ENCODE measurements at regions not wholly inside any gene's neighbourhood (a gene's known extent, or its start where the extent isn't known, plus 50 kb on each side); places are given as distances from the start of the nearest gene placed in this dataset.

DNA sequence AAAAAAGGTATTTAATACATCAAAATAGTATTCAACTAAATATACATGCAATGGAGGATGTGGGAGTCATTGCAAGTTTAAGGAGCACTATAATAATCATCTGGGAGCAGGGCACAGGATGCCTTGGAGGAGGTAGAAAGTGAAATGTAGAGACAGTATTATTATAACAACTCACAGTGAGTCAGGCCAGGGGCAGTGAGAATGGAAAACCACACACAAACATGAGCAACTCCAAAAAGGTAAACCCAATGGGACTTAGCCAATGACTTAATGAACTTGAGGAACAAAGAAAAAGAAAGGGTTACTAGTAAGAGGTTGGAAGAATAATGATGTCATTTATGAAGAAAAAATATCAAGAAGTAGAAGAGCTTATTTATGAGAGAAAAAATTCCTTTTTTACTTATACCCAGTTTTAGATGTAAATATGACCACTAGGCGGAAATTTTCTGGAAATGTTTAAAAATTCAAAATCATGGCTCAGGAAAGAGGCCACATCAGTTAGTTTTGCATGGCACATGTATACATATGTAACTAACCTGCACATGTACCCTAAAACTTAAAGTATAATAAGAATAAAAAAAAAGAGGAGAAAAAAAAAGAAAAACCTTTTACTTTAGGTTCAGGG, 389.3 kb downstream of the SUCLA2 start:
- no peak for DNase-seq (ENCODE audit: low spot score)

DNA sequence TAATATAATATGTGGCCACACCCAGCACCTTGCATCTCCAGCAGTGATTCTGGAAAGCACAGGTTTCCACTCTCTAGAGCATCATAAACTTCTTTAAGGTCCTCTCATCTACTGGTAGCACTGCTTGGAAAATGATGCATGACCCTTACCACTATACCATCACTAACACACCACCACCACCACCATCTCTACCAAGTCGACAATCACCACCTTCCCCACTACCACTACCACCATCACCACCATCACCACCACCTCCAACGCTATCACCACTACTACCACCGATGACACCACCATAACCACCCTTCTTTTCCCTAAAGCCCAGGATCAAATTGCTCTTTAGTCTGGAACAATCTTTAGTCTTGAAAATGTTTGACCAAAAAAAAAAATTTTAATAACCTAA, 390.4 kb downstream of the SUCLA2 start:
- DNase-seq (ENCODE audit: low spot score), result no peak

DNA sequence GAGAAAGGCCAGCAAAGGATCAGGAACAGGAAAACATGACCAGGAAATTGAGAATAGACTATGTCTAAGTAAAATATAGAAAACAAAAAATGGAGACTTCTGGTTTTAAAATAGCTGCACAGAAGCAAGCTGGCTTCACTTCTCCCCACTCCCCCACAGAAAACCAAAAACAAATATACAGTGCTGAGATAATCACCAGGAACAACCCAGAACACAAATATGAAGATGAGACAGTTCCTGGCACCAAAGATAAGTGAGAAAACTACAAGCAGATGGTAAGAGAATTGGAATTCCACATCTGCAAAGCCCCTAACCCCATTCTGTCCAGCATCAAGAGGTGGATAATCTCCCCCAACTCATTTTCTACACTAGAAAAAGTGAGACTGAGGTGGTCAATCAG, 397.7 kb downstream of the SUCLA2 start:
- peak; percentile 23 for DNase-seq (ENCODE audit: low spot score)

DNA sequence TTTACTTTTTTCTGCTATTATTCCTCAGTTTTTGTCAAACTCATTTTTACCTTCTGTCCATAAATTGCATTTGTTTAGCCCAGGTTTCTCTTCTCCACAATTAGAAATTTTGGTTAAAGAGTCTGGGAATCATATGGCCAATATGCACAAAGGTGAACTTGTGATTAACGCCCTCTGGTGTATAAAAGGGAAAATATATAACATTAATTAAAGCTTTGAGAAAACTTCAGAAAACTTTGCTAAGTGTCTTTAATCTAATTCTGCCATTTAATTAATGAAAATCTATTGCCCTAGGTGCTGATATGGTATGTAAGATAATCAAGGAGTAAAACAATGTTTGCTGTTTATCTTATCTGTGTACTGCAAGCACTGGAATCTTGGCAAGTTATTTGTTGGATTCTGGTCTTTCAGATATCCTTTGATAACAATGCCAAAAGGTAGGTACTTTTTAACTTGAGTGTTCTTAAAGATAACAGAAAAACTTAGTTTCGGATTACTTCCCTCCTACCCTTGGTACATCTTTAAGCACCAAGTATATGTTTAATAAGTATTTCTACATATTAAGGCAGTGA, 402.6 kb downstream of the SUCLA2 start:
- peak; percentile 17 for DNase-seq (ENCODE audit: low spot score)

DNA sequence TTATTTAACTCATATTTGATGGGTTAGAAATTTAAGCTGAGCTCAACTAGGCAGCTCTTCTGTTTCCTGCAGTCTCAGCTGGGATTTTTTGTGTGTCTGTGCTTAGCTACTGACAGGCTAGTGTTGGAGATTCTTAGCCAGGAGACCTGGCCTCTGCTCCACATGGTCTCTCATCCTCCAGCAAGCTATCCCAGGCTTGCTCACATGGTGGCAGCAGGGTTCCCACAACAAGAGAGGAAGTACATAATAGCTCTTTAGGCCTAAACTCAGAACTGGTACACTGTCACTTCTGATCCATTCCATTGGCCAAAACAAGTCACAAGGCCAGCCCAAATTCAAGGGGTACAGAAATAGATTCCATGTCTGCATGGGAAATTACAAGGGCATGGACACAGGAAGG, 406.2 kb downstream of the SUCLA2 start:
- no peak for DNase-seq (ENCODE audit: low spot score)

DNA sequence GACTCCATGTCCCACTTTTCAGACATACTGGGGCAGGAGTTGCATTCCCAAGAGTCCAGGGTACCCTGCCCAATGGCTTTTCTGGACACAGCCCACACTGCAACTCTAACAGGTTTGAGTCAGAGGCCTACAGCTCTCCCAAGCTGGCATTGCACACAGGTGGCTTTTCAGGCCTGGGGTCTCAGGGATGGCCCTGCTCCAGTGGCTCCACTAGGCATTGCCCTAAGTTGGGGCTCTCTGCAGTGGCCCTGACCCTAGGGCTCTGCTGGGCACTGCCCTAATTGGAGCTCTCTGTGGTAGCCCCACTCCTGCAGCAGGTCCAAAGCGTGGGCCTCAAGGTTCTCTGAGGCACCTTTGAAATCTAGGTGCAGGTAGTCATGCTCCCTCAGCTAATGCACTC, 408.8 kb downstream of the SUCLA2 start:
- no peak for DNase-seq (ENCODE audit: low spot score)

DNA sequence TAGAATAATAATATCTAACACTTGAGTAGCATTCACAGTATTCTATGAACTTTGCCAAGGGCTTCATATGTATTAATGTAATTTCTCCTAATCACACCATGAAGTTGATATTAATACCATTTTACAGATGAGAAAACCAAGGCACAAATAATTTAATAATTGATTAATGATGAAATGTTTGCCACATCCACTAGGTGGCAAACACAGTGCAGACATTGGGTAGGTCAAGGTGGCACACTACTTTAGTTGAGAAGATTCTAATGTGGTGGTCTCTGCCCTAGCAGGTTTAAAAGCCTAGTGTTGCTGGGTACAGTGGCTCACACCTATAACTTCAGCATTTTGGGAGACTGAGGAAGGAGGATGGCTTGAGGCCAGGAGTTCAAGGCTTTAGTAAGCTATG, 412.4 kb downstream of the SUCLA2 start:
- DNase-seq (ENCODE audit: low spot score), result no peak

DNA sequence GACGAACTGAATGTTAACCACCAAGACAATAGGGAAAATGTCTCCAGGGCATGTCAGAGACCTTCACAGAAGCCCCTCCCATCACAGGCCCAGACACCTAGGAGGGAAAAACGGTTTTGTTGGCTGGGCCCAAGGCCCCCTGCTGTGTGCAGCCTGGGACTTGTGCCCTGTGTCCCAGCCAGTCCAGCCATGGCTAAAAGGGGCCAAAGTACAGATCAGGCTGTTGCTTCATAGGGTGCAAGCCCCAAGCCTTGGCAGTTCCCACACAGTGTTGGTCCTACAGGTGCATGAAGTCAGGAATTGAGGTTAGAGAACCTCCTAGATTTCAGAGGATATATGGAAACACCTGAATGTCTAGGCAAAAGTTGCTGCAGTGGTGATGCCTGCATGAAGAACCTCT, 428.7 kb downstream of the SUCLA2 start:
- DNase-seq (ENCODE audit: low spot score), result no peak

DNA sequence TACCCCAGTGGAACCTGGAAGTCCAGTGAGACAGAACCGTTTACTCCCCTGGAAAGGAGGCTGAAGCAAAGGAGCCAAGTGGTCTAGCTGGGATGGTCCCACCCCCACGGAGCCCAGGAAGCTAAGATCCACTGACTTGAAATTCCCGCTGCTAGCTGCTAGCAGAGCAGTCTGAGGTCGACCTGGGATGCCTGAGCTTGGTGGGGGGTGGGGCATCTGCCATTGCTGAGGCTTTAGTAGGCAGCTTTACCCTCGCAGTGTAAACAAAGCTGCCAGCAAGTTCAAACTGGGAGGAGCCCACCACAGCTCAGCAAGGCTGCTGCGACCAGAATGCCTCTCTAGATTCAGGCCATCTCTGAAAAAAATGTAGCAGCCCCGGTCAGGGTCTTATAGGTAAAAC, 437.0 kb downstream of the SUCLA2 start:
- DNase-seq (ENCODE audit: low spot score), result no peak

DNA sequence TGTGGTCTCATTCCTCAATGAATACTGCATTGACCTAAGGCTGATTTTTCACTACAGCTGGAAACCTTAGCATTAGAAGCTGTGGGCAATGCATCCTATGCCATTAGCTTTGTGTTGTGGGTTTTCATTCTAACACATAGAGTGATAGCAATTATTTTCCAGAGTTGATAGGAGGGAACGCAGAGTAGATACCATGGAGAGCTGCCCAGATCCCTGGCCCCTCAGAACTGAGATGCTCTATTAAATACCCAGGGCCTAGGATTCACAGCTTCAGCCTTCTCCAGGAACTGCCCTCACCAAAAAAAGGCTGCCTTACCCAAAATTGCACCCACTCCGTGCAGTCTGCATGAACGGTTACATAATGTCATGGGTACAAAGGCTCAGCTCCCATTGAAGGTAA, 444.4 kb downstream of the SUCLA2 start:
- no peak for DNase-seq (ENCODE audit: low spot score)

DNA sequence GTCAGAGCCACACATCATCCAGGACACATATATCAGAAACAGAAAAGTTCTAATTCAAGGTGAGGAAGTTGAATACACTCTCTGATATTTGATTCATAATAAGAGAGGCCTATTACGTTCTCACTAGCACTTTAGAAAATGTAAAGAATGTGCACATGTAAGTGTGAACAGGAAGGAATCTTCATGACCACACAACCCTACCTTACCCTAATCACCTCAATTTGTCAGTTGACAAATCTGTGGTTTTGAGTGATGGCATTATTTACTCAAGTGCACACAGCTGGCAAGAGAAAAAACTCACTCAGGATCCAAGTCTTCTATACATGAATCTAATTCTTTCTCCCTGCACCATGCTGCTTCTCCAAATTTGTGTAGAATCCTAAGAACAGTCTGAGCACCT, 445.8 kb downstream of the SUCLA2 start:
- DNase-seq (ENCODE audit: low spot score), result no peak

DNA sequence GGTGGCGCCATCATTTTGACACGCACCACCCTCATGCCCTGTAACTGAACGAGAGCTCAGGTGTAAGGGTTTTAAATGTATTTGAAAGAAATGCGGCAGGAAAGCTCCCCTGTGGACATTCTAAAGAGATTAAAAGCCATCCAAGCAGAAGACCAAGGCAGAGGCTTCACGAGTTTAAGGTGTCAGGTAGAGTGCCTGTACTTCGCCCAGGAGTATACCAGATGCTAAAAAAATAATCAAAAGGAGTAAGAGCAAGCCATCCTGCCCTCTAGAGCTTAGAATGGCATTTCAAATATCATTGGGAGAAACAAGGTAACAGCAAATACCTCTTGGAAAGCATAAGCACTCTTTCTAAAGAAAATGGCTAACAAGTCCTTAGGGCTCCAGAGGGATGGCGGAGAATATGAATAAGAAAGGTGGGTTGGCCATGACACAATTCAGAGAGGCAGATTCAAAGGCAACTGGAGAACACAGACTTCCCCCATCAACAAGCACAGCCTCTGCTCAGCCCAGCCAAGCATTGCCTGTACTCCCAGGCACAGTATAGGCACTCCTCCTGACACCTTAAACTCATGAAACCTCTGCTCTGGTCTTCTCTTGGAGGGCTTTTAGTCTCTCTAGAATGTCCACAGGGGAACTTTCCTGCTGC, 447.6 kb downstream of the SUCLA2 start:
- DNase-seq (ENCODE audit: low spot score), result no peak

DNA sequence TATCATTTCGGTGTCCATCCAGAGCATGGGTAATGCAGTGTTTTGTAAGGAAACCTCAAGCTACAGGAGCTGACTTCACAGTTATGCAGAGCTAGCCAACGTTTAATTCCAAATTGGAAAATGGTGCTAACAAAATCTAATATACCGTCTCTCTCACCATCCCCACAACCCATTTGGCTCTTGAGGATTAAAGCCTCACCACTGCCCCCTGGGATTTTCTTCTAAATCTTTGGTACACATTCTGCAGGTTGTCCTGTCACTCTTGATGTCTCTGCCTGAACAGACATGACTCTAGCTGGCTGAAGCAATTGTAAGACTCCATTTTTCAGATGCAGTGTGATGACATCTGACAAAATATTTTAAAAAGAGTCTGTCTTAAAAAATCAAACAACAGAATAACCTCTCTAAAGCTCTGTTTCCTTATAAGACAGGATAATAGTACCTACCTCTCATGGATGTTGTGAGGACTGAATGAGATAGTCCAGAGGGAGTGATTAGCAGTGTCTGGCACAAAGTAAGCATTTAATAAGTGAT, 451.8 kb downstream of the SUCLA2 start:
- DNase-seq (ENCODE audit: low spot score), result peak; percentile 42

DNA sequence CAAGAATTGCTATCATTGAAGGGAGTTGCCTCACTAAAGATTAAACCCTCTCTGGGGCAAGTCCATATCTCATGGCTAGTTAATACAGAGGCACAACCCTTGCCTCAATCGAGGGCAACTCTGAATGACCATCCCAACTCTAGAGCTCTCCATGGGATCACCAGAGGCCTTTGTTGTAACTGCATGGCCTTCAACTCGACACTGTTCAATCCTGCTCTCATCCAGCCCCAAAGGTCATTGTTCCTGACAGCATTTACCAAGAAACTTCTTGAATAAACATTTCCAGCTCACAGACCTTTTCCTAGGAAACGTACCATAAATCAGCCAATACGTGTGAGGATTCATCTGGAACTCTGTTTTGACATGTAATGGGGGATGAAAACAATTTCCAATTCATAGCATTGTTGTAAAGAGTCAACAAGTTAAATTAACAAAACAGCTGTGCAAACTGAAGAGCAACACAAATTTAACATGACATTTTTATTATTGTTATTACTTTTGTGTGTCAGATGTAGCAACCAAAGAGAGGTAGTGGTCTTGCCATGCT, 452.7 kb downstream of the SUCLA2 start:
- DNase-seq (ENCODE audit: low spot score), result no peak

DNA sequence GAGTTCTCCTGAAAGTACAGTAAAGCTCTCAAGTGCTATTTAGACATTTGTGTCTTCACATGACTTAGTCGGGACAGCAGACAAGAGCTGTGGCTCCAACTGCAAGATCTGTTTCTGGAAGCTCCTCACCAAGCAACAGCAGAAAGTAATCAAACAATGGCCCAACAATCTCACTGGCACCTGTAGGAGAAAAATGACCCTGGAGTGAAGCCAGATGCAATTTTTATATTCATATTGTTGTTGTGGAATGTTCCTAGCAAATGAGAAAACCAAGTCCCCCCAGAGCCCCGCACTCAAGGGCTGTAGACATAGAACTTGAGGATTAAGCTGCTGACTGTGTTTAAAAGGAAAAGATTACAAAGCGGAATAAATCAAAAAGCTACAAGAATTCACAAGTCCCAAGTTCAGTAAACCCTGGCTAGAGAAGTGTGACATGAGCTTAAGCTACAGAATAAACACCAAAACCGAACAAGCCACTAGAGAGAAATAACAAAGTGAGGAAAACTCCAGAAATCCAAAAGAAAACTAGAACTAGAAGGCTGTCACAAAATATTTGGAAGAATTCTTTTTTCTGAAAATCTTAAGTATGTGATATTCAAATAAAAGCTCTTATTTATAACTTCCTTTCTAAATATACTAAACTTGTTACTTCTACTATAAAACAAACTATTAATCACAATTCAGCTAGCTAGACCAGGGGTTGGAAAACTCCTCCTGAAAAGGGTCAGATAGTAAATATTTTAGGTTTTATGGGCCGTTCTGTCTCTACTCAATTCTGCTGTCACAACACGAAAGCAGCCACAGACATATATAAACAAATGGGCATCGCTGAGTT, 454.5 kb downstream of the SUCLA2 start:
- DNase-seq (ENCODE audit: low spot score), result no peak

DNA sequence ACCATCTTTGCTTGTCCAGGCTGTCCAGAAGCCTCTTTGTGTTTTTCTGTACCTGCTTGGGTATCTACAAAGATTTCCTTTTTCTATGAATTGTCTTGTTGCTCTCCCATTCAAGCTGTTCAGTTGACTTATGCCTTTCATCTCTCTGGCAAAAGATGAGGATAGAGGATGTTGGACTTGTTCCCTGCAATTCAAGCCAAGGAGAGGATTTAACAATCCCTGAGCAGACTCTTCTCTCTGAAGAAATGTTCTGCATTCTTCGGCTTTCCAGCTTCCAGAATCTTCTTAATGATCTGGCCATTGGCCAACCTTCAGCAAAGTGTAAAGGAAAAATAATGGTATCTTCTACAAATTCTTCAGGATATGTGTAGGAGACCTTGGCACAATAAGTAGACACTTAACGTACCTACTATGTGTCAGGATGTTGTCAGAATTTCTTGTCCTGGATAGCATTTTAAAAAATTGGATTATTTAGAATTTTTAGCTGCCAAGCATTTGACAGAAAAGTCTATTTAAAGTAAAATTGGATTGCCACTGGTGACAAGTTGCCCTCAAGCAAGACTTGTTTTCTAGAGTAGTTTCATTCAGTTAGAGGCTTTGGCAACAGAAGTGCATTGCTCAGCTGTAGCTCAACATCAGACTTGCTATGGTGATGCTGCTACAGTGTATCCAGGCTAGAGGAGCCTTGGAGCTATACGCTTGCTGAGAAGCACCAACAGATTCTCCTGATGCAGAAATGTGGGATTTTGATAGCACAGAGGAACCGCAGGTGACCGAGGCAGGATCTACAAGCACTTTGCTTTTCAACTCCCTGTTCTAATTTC, 455.7 kb downstream of the SUCLA2 start:
- DNase-seq (ENCODE audit: low spot score), result peak; percentile 57

DNA sequence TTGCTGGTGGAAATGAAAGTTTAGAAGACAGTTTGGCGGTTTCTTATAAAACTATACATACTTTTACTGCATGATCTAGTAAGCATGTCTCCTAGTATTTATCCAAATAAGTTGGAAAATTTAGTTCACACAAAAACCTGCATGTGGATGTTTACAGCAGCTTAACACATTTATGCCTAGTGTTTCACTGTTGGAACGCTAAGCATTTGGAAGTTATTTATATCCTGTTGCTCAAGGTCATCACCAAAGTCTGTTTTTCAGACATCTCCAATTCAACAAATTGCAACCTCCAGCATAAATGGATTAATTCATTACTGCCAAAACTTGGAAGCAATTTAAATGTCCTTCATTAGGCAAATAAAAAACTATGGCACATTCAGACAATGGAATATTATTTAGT, 461.8 kb downstream of the SUCLA2 start:
- no peak for DNase-seq (ENCODE audit: low spot score)

DNA sequence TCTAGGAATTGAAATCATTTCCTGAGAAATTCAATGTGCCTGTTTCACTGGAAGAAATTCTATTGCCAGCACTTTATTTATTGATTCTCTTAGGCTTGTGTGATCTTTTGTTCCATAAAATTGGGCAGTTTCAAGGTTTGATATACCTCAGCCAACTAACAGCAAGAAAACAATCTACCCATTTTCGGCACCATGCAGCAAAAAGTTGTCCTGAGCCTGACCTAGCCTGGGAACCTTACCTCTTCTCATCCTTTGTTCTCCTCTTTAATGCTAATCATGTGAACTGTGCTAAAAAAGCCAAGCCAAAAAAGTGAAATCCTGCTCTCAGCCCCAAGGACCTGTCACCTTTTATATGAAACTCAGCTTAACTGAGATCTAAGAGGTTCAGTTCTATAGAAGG, 477.3 kb downstream of the SUCLA2 start:
- DNase-seq (ENCODE audit: low spot score), result no peak

DNA sequence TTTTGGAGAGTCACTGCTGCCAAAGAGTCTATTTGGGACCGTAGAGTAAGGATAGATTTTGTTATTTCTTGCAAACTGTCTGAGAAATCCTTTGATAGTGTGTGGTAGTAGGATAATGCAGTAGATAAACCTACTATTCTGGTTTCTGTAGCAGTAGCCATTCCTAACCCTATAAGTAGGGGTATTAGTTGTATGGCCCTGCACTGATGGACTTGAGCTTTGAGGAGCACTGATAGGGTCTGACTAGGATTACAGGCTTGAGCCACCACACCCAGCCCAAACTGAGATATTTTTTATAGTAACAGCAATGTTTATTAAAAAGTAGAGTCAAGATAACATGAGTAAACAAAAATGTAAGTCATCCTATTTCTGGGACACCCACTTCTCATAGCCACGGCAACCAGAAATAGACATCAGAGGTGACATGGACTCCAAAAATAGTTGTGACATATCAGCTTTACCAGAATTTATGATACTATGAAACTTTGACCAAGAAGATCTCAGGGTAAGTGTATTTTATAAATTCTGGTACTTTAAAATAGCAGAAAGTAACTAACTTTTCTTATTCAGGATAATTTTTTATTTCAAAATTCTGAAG, 479.1 kb downstream of the SUCLA2 start:
- no peak for DNase-seq (ENCODE audit: low spot score)

DNA sequence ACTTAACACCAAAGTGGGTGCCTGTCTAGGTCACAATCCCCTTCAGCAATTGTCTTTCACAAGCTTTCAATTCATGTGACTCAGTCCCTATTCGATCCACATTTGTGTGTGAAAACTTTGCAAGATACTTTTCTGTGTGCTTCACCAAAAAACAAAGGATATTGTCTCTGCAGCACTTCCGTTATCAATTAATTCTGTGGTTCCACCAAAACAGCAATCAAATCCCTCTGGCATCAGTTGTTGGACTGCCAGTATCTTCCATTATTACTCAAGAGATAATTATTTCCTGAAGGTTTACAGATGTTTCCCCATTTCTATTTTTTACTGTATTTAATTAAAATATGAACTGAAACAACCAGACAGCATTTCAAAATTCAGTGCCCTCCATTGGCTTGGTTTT, 481.4 kb downstream of the SUCLA2 start:
- DNase-seq (ENCODE audit: low spot score), result peak; percentile 8

DNA sequence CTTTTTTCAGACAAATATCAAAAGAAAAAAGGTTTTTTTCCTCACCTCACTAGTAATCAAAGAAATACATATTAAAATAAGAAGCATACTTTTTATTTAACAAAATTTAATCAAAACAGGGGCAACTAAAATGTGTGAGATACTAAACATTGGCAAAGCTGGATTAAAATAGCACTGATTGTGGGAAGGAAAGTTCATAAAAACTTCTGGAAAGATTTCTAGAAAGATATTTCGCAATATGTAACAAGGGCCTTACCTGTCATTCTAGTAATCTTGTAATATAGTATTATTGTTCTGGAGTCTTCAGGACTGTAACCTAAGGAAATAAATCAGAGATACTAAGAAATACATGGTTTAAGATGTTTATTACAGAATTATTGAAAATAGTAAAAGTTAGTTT, 482.5 kb downstream of the SUCLA2 start:
- DNase-seq (ENCODE audit: low spot score), result no peak

Data from AG20443 (cell line).